Epithelial cell of proximal tubule (primary cell): ENCODE measurements at regions not wholly inside any gene's neighbourhood (a gene's known extent, or its start where the extent isn't known, plus 50 kb on each side); places are given as distances from the start of the nearest gene placed in this dataset.

ENCODE experiments used
- DNase-seq: peaks from one replicate; pipeline ENCODE4 v3.0.0-alpha.2; 2011; ENCODE audit warnings: low read depth
- H3K4me3 ChIP-seq: 2 replicates; pipeline ENCODE4 v1.5.1; 2011; ENCODE audit warnings: low read depth, mild to moderate bottlenecking, low read length
- CTCF ChIP-seq: conservative IDR thresholded peaks from 2 replicates; pipeline ENCODE4 v1.5.1; 2012; ENCODE audit warnings: low read depth, mild to moderate bottlenecking, low read length

- DNase-seq, result no peak
- no peak for TF ChIP-seq CTCF
- no peak overlapping the region for H3K4me3 ChIP-seq
These were observed 122.9 kb upstream of the GOLIM4 start for GRCh38 chr3:168218600-168218999.

- H3K4me3 ChIP-seq, result no peak overlapping the region
- no peak for TF ChIP-seq CTCF
These were observed 121.1 kb upstream of the GOLIM4 start for GRCh38 chr3:168216851-168217250.

GRCh38 chr3:168213920-168214319, 118.2 kb upstream of the GOLIM4 start:
- no peak overlapping the region for H3K4me3 ChIP-seq
- DNase-seq, result no peak
- no peak for TF ChIP-seq CTCF

More at GRCh38 chr3:168216851-168217250, 121.1 kb upstream of the GOLIM4 start:
- no peak for DNase-seq

- H3K4me3 ChIP-seq, result no peak overlapping the region
- TF ChIP-seq CTCF, result no peak
- no peak for DNase-seq
These were observed 117.1 kb upstream of the GOLIM4 start for GRCh38 chr3:168212664-168213285.

GRCh38 chr3:168205451-168205850, 109.7 kb upstream of the GOLIM4 start:
- H3K4me3 ChIP-seq, result no peak overlapping the region
- no peak for DNase-seq
- no peak for TF ChIP-seq CTCF

- no peak for DNase-seq
- TF ChIP-seq CTCF, result no peak
- H3K4me3 ChIP-seq, result no peak overlapping the region
These were observed 101.4 kb upstream of the GOLIM4 start for GRCh38 chr3:168197162-168197561.

GRCh38 chr3:168191856-168192255, 96.1 kb upstream of the GOLIM4 start:
- no peak overlapping the region for H3K4me3 ChIP-seq
- no peak for TF ChIP-seq CTCF
- no peak for DNase-seq
